Muscle of back (tissue), 3 donors: ENCODE measurements at regions not wholly inside any gene's neighbourhood (a gene's known extent, or its start where the extent isn't known, plus 50 kb on each side); places are given as distances from the start of the nearest gene placed in this dataset.
A peak's percentile ranks its signal among the peaks of the same experiment; 100 is the strongest.

Experiments used
- DNase-seq, 3 donors: peaks; one replicate each; pipeline versions ENCODE4 v3.0.0 to v3.0.0-alpha.2; 2013

DNA sequence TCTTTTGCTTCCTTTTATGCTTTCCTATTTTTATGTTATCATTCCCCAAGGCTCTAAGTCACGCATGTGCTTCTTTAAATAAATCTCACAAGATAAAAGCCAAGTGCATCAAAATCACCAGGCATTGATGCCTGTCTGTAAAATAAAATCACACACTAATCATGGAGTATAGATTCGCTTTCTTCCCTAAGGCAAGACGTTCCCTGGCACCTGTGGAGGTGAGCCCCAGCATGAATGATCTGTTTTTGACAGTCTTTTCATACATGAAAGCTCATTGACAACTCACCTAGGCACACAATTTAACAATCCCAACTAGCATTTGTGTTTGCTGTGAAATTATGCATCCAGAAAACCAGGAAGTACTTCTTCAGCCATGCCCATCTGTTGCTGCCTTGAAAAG, 146.9 kb upstream of the DMAC1 start:
- DNase-seq: no peak

DNA sequence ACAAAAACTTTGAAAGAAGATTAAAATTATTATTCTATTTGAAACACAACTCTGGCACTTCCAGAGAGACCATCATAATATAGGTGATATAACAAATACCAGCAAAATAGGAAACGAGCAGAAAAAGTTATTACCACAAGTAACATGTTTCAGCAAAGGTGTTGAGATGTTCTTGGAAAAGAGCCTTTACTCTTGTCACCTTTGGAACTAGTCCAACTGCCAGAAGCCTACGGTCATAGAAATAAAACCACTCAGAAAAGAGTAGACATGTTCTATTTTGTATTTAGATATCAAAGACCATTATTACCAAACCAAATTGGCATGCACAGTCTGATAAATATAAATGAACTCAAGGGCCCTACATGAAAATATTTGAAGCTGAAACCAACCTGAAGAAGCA, 145.0 kb upstream of the DMAC1 start:
- DNase-seq: no peak

DNA sequence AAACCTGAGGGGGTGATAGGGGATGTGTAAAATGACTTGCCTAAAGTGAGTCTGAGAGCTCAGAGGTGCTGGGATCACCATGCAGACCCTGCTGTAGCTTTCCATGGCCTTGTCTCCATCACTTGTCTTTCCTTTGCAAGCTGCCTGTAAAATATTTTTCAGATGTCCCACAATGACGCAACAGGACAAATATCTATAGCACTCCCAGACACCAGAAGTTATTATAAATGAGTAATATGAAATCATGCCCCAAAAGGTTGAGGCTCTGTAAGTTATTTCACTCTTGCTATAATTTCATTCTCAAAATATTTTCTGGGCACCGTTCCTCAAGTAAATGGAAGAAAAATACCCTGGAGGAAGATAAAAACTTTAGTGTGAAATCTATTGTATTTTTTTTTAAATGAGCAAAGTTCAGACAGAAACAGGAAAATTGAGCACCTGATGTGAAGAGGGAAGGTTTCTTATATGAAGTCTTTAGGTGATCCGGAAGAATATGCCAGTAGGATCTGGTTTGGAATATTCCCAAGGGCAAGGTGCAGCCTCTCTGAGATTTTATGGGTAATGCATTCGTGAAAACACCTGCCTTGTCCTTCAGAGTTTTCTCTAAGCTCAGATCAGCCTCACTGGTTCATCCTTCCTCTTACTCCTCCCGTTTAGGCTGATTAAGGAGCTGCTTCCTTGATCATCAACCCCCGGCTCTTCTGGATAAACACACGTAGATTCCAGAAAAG, 138.3 kb upstream of the DMAC1 start:
- peak; percentile 38 to 81 (median 66) for DNase-seq

DNA sequence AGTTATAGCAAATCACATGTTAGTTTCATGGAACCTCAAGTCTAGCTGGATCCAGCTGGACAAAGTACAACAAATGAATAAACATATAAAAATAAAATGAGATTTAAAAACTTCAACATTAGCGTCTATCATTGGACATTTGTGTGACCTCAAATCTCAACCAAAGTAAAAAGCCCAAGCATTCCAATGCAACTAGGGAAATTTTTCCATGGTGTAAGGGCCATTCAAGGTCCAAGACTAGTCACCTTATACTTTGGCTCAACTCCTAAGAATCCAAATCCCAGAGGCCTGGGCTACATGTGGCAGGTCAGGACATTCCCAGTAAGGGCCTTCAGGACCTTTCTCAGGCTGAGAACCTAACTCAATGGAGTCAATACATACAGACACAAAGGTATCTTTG, 137.4 kb upstream of the DMAC1 start:
- DNase-seq: peak; percentile 43 to 73 (median 57)

DNA sequence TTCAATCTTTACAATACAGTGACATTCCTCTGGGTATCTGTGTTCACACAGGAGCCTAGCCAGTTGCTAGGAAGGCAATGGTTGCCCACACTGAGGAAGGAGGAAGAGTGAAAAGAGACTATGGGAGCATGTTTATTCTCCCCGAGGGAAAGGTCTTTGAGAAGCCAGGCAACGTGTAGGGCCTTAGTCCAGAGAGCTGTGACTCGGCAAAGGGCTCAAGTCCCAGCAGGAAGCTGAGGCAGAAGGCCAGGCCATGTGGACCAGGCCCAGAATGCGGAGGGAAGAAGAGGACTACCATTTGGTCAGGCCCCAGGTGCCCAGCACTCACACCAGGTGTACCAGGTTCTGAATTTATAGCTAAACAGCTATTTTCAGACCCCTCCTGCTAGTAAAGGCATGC, 136.6 kb upstream of the DMAC1 start:
- no peak for DNase-seq

DNA sequence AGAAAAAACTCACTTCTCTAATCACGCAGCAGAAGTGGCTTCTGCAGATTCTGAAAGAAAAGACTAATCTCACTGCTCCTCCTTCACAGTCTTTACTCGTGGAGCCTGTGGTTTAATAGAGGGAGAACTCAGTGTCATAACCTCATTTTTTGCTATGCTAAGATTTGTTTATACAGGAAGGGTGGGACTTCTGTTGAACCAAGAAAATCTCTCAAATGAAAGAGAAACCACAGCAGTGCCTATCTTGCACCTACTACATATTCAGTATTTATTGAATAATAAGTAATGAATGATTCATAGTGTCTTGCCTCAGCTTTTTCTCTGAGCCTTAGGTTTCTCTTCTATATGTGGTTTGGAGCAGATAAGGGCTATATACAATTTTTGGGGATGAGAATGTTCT, 136.1 kb upstream of the DMAC1 start:
- DNase-seq: peak in 2 of 3 donors; percentile 6 to 7

DNA sequence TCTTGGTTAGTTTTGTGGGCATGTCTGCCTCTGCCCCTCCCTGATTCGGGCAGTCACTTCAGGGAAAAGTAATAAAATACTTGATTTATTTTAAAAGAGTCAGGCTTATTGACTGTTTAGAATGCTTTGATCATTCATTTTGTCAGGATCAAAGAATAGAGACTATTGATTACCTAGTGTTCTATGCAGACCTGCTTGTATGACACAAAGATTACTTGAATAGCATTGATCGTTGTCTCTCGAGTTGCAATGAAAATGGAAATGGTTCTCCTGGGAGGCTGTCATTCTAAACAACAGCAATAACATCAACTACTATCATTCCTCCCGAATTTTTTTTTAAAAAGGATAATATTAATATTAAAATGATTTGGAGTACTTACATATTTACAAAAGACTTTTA, 133.2 kb upstream of the DMAC1 start:
- DNase-seq: no peak

DNA sequence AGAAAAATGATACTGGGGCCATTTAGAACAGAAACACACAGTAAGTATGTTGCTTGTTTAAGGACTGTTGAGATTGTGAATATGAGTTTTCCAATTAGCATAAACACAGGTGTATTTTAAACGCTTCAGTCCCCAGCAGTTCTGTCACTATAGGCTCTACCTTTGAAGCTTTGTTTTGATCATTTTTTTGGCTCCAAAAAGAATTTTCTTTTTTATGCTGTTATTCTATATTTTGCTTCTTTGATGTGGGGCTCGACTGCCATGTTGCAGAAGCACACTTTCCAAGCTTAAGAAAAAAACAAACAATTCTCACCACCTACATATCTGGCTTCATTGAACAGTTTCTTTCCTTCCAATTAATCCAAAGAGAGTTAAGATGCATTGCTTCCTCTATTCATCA, 131.0 kb upstream of the DMAC1 start:
- no peak for DNase-seq

DNA sequence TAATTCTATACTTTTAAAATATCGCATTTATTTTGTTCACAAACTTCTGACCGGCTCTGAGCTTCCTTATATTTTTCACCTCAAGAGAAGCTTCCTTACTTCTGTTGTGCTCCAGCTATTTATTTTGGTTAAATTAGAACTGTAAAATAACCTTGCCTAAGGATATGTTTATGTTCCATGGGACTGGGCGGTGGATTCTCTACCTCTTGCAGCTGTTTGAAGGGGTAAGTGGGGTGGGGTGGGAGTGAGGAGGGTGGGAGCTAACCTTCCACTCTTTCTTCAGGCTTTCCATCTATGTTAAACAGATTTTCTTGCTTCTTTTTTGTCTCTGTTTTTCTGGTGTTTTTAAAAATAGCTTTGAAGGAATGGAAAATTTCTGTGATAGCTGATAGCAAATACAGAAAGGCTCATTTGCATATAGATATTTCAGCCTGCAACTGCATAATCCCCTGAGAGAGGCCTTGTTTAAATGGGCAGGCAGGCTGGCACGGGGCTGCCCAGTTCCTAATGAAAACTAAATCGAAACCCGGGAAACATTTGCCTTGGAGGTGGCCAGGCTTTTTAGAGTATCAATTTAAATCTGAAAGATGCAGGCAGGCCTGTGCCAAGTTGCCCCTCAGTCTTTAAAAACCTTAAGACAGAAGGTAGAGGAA, 122.1 kb upstream of the DMAC1 start:
- no peak for DNase-seq

DNA sequence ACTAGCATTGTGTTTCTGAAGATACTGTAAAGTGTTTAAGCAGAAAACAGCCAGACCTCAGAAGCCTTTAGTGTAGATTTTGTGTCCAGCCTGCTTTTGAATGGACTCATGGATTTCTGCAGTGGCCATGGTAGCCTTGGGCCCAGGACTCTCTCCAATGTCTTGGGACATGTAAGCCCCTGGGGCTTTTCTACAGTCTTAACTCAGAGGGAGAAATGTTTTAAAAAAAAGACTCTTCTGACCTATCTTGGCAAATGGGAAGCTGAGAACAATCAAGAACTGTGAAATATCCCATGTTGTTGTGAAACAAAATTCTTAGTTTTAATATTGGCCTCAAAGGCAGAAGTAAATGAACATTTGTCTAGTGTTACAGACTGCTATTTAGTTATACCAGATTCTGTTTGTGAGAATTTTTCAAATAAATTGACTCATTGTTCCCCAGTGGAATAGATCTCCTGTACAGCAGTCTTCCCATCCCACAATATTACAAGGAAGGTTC, 112.5 kb upstream of the DMAC1 start:
- DNase-seq: no peak

DNA sequence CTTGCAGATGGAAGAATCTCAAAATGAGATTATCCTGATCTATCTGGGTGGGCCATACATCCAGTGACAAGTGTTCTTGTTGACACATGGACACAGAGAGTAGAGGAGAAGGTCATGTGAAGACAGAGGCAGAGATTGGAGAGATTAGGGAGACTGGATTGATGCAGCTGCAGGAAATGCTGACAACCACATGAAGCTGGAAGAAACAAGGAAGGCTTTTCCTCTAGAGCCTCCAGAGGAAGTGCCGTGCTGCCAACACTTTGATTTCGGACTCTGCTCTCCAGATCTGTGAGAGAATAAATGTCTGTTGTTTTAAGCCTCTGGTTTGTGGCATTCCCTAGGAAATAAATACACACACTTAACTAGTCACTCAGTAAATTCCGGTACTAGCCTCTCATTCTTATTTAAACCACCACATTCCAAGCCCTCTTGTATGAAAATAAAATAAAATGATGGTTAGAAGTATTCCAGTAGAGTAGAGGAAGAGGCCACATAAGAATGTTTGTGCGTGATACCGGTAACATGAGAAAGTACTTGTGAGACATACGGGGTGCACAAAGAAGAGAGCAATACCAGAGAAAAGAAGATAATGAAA, 110.9 kb upstream of the DMAC1 start:
- DNase-seq: peak; percentile 29 to 86 (median 70)

DNA sequence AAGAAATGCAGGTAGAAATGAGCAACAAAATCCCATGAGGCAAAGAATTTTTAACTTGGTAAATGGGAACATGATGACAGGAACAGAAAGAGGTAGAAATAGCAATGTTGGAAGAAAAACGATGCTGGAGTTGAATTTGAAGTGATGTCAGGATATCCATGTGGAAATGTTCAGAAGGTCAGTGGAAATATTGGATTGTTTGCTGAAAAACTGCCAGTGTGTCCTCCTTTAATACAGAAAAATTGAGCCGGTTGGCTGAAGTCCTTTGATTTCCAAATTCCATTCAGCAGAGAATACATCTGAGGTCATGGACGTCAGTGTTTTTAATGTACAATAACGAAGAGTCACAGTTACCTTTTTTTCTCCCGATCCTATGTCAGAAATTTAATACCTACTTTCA, 110.0 kb upstream of the DMAC1 start:
- DNase-seq: peak; percentile 59 to 92 (median 86)

DNA sequence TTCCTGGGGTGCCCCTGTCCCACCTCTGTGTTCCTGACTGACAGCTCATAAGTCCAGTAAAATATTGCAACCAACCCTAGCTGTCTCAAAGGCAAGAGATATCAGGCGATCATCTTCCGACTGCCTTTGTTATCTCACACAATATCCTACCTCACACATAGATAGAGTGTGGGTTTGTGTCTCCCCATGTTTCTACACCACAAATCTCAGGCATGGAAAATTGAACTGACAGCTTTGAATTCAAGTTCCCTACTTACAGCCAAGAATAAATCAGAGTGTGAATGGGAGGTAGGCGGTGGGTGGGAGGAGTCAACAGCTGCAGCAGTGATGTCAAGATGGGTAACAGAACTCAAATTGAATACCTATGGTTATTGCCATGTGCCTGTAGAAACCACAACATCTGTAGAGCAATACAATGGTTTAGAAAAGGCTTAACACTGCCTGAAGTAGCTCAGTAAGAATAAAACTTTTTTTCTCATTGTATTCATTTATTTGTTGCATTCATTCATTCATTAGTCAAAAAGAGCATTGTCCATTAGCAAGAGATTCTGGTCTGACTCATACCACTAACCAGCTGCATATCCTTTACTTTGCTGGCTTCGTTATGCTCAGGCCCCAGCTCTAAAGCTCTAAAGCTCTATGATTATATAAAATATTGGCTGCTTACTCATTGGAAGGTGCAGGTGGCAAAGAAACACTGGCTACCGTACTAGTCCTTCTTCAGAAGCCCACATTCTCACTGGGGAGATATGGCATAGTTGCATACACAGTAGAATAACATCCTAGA, 108.2 kb upstream of the DMAC1 start:
- DNase-seq: peak in 1 of 3 donors; percentile 27

DNA sequence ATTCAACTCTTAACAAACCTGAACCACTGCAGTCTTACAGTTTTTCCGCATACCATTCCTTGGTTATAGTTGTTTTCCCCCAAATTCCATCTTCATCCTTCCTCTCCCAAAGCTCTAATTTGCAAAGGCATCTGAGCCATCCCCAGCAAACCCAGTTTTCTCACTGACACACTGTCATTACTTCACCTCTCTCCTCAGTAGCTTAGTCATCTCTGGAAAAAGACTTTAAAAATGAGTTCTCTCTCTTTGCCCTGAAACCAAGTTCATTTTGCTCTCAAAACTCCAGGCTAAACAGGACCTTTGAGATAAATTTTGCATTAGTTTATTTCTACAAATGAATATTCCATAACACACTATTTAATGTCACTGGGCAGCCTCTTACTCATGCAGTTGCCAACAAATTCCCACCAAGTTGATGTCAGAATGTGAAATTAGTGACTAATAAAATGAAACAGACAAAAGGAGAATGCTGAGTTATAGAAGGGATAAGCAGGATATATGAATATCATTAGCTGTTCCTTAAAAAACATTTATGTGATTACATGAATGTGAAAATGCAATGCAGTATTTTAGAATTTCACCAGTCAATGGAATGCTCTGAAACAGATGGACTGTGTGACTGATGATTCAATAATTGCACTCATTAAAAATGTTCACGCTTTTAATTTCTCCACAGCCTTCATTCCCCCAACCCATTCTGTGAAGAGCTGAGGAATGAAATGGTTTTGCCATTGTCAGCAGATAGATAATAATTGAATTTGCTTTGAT, 107.4 kb upstream of the DMAC1 start:
- DNase-seq: peak in 2 of 3 donors; percentile 44 to 65

DNA sequence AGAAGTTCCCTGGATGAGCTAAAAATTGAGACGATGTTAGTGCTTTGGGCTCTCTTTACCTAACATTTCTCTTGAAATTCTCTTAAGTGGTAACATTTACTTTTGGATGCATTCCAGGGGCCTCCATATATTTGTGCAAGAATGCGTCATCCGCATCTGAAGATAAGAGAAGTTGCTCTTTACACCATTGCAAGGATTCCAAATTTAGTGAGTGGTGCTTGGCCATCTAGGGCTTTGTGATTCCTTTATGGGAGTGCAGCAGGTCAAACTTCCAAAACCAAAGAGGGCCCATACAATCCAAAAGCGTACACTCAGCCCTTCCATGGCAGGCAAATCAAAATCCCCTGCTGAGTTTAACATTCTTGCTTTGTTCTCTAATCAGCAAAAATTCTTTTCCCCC, 102.0 kb upstream of the DMAC1 start:
- DNase-seq: no peak

DNA sequence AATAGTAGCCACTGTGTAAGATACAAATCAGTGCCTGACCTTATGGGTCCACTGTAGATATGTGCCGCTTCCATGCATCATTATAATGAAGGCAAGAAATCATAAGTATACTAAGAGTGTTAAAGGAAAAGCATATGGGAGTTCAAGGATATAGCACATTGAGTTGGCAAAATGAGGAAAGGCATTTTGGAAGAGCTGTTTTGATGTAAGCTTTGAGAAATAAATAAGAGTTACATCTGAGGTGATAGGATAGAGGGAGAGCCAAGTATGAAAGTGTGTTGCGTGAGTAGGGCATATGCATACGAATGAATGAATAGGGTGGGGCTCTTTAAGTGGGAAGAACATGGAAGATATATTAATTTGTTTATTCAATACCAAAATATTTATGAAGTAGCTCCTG, 101.0 kb upstream of the DMAC1 start:
- DNase-seq: no peak

DNA sequence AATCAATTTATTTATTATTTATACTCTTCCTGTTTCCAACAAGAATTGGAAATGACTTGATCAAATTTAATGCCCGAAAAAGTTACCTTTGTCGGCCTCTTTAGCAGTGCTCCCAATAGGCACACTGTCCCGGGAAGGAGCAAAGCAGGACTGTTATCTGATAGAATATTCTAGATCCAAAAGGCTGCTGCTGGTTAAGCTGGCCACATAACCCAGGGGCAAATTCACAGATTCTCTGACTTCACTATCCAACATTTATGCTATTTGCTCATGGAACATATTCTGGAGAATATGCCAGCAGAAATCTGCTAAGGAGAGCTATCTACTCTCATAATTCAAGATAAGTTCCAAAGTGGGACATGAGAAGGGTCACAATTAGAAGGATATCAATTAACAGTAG, 100.2 kb upstream of the DMAC1 start:
- no peak for DNase-seq

DNA sequence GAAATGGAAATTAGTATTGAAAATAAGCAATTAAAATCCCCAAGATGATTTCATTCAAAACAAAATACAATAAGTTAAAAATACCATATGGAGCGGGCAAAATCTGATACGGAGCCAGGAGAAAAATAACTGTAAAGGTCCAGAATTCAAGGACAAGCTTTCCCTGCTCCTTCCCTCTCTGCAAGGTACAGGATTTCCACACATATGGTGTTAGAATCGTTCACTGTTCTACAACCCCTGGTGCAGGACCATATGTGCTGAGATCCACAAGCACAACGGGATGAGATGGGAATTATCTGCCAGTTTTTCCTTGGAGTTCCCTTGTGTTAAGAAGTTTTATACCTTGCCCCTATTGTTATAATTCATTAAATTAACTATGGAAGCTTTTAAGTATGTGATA, 94.7 kb upstream of the DMAC1 start:
- DNase-seq: no peak

DNA sequence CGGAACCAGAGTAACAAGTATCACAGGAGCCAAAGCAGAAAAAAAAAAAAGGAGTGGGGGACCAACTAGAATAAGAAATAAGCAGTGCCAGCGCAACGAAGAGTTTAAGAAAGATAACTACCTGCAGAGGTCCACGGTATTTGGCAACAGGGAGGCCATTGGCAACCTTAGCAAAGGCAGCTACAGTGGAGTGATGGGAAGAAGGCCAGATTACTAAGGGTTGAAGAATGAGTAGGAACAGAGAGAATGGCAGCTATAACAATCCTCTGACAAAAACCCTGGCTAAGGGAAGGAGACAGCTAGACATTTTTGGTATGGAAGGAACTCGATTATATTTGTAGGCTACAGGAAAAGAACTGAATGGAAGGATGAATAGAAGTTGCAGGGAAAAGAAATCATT, 93.4 kb upstream of the DMAC1 start:
- no peak for DNase-seq

DNA sequence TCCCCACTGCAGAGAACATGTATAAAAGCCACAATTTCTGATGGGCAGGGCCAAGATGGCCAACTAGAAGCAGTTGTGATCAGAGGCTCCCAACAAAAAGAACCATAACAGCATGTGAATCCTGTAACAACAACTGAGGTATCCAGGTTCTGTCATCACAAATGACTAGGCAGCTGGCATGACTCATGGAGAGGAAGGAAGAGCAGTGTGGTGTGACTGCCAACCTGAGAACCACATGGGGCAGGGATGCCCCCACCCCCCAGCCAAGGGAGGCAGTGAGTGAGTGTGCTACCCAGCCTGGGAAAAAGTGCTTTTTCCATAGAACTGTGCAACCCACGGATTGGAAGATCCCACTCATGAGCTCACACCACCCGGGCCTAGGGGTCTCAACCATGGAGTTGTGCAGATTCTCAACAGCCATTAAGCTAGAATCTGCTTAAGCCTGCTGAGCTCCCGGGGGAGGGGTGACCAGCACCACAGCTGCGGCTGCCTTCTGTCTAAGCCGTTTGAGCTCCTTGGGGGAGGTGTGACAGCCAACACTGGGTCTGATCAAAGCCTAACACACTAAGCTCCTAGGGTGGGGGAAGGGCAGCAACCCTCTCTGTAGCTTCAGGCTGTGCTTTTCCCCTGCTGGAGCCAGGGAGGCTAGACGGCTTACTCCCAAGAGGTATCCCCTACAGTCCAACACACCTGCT, 80.1 kb upstream of the DMAC1 start:
- DNase-seq: no peak
